Sigmoid colon (tissue), 6 donors: ENCODE measurements at regions not wholly inside any gene's neighbourhood (a gene's known extent, or its start where the extent isn't known, plus 50 kb on each side); places are given as distances from the start of the nearest gene placed in this dataset.

Experiments
- DNase-seq: peaks from one replicate; pipeline ENCODE4 v3.0.0-alpha.2; 2019
- H3K27ac ChIP-seq, 4 donors: fragments of 200-600 bp; sonication (generic); one replicate each; pipeline ENCODE4 v1.5.1; 2016 to 2019; ENCODE audit warnings: mild to moderate bottlenecking in 1 of 4
- H3K27me3 ChIP-seq, 3 donors: fragments of 200-600 bp; sonication (generic); one replicate each; pipeline ENCODE4 v1.5.1; 2019; ENCODE audit warnings: mild to moderate bottlenecking in 1 of 3
- H3K36me3 ChIP-seq, 4 donors: fragments of 200-600 bp; sonication (generic); one replicate each; pipeline ENCODE4 v1.5.1; 2016 to 2019
- H3K4me1 ChIP-seq, 4 donors: fragments of 200-600 bp; sonication (generic); one replicate each; pipeline ENCODE4 v1.5.1; 2017 to 2019
- H3K4me3 ChIP-seq, 4 donors: fragments of 200-600 bp; sonication (generic); one replicate each; pipeline ENCODE4 v1.5.1; 2017 to 2019; ENCODE audit warnings: mild to moderate bottlenecking in 2 of 4, moderate library complexity in 1 of 4
- H3K9me3 ChIP-seq, 4 donors: fragments of 200-600 bp in 3 of 4; sonication (generic) in 3 of 4; one replicate each; pipeline versions ENCODE4 v1.5.1 to v1.6.1; 2013 to 2019
- CTCF ChIP-seq, 4 experiments: fragments of 450-650 bp in 3 of 4; fragments of 200-600 bp in 1 of 4; IDR thresholded peaks; one replicate each; pipeline ENCODE4 v1.5.1; 2016 to 2019; ENCODE audit warnings: antibody characterized with exemption in 4 of 4, mild to moderate bottlenecking in 3 of 4, moderate library complexity in 2 of 4
- EP300 ChIP-seq, 4 donors: sonication (generic); formaldehyde crosslinking; IDR thresholded peaks; one replicate each; pipeline ENCODE4 v1.6.1; 2017; ENCODE audit warnings: antibody characterized with exemption in 4 of 4
- POLR2A ChIP-seq, 2 donors: fragments of 450-650 bp; IDR thresholded peaks; one replicate each; pipeline ENCODE4 v1.6.1; 2016; ENCODE audit warnings: antibody characterized with exemption in 2 of 2, mild to moderate bottlenecking in 2 of 2, moderate library complexity in 2 of 2
- POLR2AphosphoS5 ChIP-seq, 4 donors: sonication (generic); formaldehyde crosslinking; IDR thresholded peaks; one replicate each; pipeline ENCODE4 v1.6.1; 2017; ENCODE audit warnings: antibody characterized with exemption in 4 of 4
- WGBS, 2 donors: extraction: QIAGEN DNeasy Blood & Tissue Kit; methylation state at CpG; one replicate each; pipeline ENCODE4 v1.1.7; 2013; 5-methylcytosine and 5-hydroxymethylcytosine counted together
- intact Hi-C: fragments of 100-400 bp; cut with DNase I; formaldehyde crosslinking; loops from one replicate; pipeline ENCODE4 v1.15.1; 2023
- donor health status: healthy with polysubstance abuse.
- donor health status: healthy.

DNA sequence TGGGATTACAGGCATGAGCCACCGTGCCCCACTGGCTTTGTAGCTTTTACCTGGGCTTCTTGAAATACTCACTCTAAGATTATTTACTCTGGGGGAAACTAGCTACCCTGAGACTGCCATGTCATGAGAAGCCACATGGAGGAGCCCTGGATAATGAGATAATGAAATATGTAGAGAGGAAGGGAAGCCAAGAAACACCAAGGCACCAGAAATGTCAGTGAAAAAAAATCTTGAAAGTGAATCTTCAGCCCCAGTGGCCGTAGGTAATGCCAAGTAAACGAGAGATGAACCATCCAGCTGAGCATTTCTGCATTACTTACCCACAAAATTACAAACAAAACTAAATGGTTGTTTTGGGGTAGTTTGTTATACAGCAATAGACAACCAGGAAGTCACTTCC lies 125.6 kb downstream of the APIP start:
- DNase-seq, result no peak
- Histone ChIP-seq H3K27ac (no peak overlapping the region), H3K36me3 (no peaks in the 10 kb centered on the region), H3K4me3 (no peak overlapping the region), H3K27me3 (no peaks in the 10 kb centered on the region), H3K9me3 (no peaks in the 10 kb centered on the region), H3K4me1 (no peaks in the 10 kb centered on the region)
- WGBS, 2 donors, result 90 to 96% methylated on average over 3 of the region's 3 CpGs
- TF ChIP-seq CTCF (IDR thresholded peaks at IDR 0.05) (peak in 1 of 4 experiments; percentile 6), POLR2A (IDR thresholded peaks at IDR 0.05) (no peak)
- intact Hi-C loops, result no loop called here

- Histone ChIP-seq H3K27me3 (no peaks in the 10 kb centered on the region), H3K36me3 (no peaks in the 10 kb centered on the region), H3K4me1 (no peaks in the 10 kb centered on the region), H3K4me3 (no peak overlapping the region), H3K9me3 (no peaks in the 10 kb centered on the region), H3K27ac (no peak overlapping the region)
- no peak for TF ChIP-seq POLR2A (IDR thresholded peaks at IDR 0.05)
- no peak for TF ChIP-seq CTCF (IDR thresholded peaks at IDR 0.05)
- TF ChIP-seq POLR2AphosphoS5 (IDR thresholded peaks at IDR 0.05), result no peak
- TF ChIP-seq EP300 (IDR thresholded peaks at IDR 0.05), result no peak
- WGBS, 2 donors, result 20 to 63% methylated on average over 4 of the region's 4 CpGs
- intact Hi-C loops, result no loop called here
- DNase-seq, result no peak
Measured at GRCh38 chr11:34789196-34789834, 126.9 kb downstream of the APIP start.

GRCh38 chr11:34788642-34789041 lies 127.5 kb downstream of the APIP start:
- intact Hi-C loops, result no loop called here
- TF ChIP-seq POLR2A (IDR thresholded peaks at IDR 0.05), result no peak
- TF ChIP-seq EP300 (IDR thresholded peaks at IDR 0.05), result no peak
- TF ChIP-seq CTCF (IDR thresholded peaks at IDR 0.05), result no peak
- TF ChIP-seq POLR2AphosphoS5 (IDR thresholded peaks at IDR 0.05), result no peak
- WGBS, 2 donors, result 72 to 89% methylated on average over 2 of the region's 2 CpGs
- Histone ChIP-seq H3K27me3 (no peaks in the 10 kb centered on the region), H3K9me3 (no peaks in the 10 kb centered on the region), H3K4me3 (no peak overlapping the region), H3K27ac (no peak overlapping the region), H3K36me3 (no peaks in the 10 kb centered on the region), H3K4me1 (no peaks in the 10 kb centered on the region)
- no peak for DNase-seq

DNA sequence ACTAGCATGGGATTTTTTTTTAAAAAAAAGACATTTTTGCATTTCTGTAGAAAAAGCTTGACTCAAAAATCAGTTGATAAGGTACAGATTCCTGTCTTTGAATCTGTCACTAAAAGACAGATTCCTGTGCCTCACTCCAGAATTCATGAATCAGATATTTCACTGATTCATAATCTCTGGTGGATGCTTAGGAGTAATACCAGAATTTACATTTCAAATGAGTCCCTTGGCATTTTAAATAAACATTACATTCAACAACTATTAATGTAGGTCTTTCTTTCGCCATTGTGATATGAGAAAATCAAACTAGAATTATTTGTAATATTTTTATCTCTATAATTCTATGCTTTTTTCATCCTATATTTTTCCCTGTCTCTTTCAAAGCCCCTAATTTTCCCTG lies 128.3 kb downstream of the APIP start:
- intact Hi-C loops, result no loop called here
- Histone ChIP-seq H3K36me3 (no peaks in the 10 kb centered on the region), H3K4me3 (no peak overlapping the region), H3K27me3 (no peaks in the 10 kb centered on the region), H3K9me3 (no peaks in the 10 kb centered on the region), H3K4me1 (no peaks in the 10 kb centered on the region), H3K27ac (no peak overlapping the region)
- no peak for DNase-seq
- WGBS, 2 donors, result 90 to 97% methylated on average over 1 of the region's 1 CpG
- TF ChIP-seq CTCF (IDR thresholded peaks at IDR 0.05) (no peak), POLR2A (IDR thresholded peaks at IDR 0.05) (no peak), POLR2AphosphoS5 (IDR thresholded peaks at IDR 0.05) (no peak), EP300 (IDR thresholded peaks at IDR 0.05) (no peak)

- intact Hi-C loops, result no loop called here
- H3K36me3 ChIP-seq, result no peaks in the 10 kb centered on the region
- no peak for DNase-seq
- H3K9me3 ChIP-seq, result no peaks in the 10 kb centered on the region
- no peak overlapping the region for H3K4me3 ChIP-seq
- no peak overlapping the region for H3K27ac ChIP-seq
- H3K4me1 ChIP-seq, result no peaks in the 10 kb centered on the region
- TF ChIP-seq EP300 (IDR thresholded peaks at IDR 0.05), result no peak
- no peak for TF ChIP-seq CTCF (IDR thresholded peaks at IDR 0.05)
- TF ChIP-seq POLR2A (IDR thresholded peaks at IDR 0.05), result no peak
- TF ChIP-seq POLR2AphosphoS5 (IDR thresholded peaks at IDR 0.05), result no peak
- no peaks in the 10 kb centered on the region for H3K27me3 ChIP-seq
- 51 to 52% methylated on average over 1 of the region's 1 CpG for WGBS, 2 donors
Measured at GRCh38 chr11:34787348-34787747, 128.8 kb downstream of the APIP start.
